ENCODE measurements at regions not wholly inside any gene's neighbourhood (a gene's known extent, or its start where the extent isn't known, plus 50 kb on each side); places are given as distances from the start of the nearest gene placed in this dataset.

GRCh38 chr5:63495225-63495624, 467.0 kb downstream of the HTR1A start:
- TF ChIP-seq CTCF (IDR thresholded peaks at IDR 0.05; ENCODE audit: low read depth, low read length) = no peak
- no peak for TF ChIP-seq POLR2A (IDR thresholded peaks at IDR 0.05; ENCODE audit: extremely low read depth, insufficient read length)
- no peak for TF ChIP-seq MAX (IDR thresholded peaks at IDR 0.05; ENCODE audit: low read depth, low read length)
- no peak for TF ChIP-seq MYC (IDR thresholded peaks at IDR 0.05; ENCODE audit: low read depth, low read length)
